Transverse colon (tissue), 4 donors: ENCODE measurements at regions not wholly inside any gene's neighbourhood (a gene's known extent, or its start where the extent isn't known, plus 50 kb on each side); places are given as distances from the start of the nearest gene placed in this dataset.

Experiments
- CTCF ChIP-seq, 5 experiments: fragments of 200-600 bp in 3 of 5; fragments of 450-650 bp in 2 of 5; sonication (generic) in 3 of 5; IDR thresholded peaks; 1 replicate in 2 of 5; 2 replicates in 3 of 5; pipeline ENCODE4 v1.5.1; 2016 to 2017; ENCODE audit warnings: antibody characterized with exemption in 5 of 5, inconsistent platforms in 3 of 5, mild to moderate bottlenecking in 2 of 5, moderate library complexity in 1 of 5
- EP300 ChIP-seq: sonication (generic); formaldehyde crosslinking; IDR thresholded peaks from one replicate; pipeline ENCODE4 v1.6.1; 2017; ENCODE audit warnings: antibody characterized with exemption, low read depth
- POLR2A ChIP-seq: fragments of 450-650 bp; IDR thresholded peaks from one replicate; pipeline ENCODE4 v1.6.1; 2016; ENCODE audit warnings: antibody characterized with exemption, mild to moderate bottlenecking, moderate library complexity
- POLR2AphosphoS5 ChIP-seq, 3 donors: sonication (generic); formaldehyde crosslinking; IDR thresholded peaks; one replicate each; pipeline ENCODE4 v1.6.1; 2016; ENCODE audit warnings: antibody characterized with exemption in 3 of 3

- no peak for TF ChIP-seq CTCF (IDR thresholded peaks at IDR 0.05)
- no peak for TF ChIP-seq POLR2A
- no peak for TF ChIP-seq POLR2AphosphoS5 (IDR thresholded peaks at IDR 0.05)
- no peak for TF ChIP-seq EP300
Measured at GRCh38 chr17:71257096-71257495, 863.7 kb upstream of the SOX9 start.
